ENCODE measurements at regions not wholly inside any gene's neighbourhood (a gene's known extent, or its start where the extent isn't known, plus 50 kb on each side); places are given as distances from the start of the nearest gene placed in this dataset.

DNA sequence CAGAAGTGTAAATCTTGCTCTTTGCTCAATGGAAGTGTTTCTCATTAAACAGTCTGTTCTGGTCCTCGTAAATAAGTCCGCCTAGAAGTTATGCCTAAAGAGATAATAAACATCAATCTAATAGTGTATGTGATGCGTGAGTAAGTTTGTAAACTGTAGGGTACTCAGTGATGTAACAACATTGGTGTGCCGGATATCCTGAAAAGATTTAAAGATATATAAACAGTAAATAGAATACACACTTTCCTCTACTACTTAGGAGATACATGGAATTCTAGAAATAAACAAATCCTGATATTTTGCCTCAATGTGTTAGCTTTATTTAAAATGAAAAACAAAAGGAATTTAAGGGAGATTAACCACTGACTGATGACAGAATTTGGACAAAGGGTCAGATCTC is 123.5 kb downstream of the AHR start:
- CTCF ChIA-PET: no interaction called here
- DNase-seq (ENCODE audit: extremely low spot score): no peak
- TF ChIP-seq L3MBTL2 (conservative IDR thresholded peaks at IDR 0.05) (no peak), ZNF384 (IDR thresholded peaks at IDR 0.05) (no peak), NFRKB (IDR thresholded peaks at IDR 0.05) (no peak), TARDBP (IDR thresholded peaks at IDR 0.05) (no peak)
- TF ChIP-seq, protein P1, sequence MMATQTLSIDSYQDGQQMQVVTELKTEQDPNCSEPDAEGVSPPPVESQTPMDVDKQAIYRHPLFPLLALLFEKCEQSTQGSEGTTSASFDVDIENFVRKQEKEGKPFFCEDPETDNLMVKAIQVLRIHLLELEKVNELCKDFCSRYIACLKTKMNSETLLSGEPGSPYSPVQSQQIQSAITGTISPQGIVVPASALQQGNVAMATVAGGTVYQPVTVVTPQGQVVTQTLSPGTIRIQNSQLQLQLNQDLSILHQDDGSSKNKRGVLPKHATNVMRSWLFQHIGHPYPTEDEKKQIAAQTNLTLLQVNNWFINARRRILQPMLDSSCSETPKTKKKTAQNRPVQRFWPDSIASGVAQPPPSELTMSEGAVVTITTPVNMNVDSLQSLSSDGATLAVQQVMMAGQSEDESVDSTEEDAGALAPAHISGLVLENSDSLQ (IDR thresholded peaks at IDR 0.05): peak; percentile 34
- POLR2A ChIA-PET: no interaction called here

DNA sequence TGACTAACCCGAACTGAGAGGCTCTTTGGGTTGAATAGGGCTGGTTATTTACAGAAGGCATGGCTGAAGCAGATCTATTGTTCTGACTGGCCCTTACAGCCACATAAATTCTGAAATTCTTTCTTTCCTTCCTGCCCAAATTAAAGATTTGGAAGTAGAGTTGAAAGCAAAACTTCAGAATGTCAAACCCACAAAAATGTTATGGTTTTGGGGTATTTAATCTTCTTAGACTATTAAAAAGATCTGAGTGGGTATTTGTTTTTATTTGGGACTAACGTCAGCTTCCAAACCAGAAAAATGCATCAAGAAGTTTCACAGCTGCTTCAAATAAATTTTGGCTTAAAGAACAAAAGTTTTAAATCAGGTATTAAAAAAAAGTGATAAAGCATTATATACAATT is 124.5 kb downstream of the AHR start:
- no peak for TF ChIP-seq CTBP1 (IDR thresholded peaks at IDR 0.05; ENCODE audit: borderline replicate concordance)
- no peak for TF ChIP-seq FOXK2 (IDR thresholded peaks at IDR 0.05)
- TF ChIP-seq HDGF (IDR thresholded peaks at IDR 0.05; ENCODE audit: borderline replicate concordance): no peak
- TF ChIP-seq ELF4 (IDR thresholded peaks at IDR 0.05): no peak
- no peak for TF ChIP-seq TARDBP (IDR thresholded peaks at IDR 0.05)
- no peak for TF ChIP-seq NFRKB (IDR thresholded peaks at IDR 0.05)
- no peak for TF ChIP-seq SP1 (IDR thresholded peaks at IDR 0.05)
- TF ChIP-seq ZNF384 (IDR thresholded peaks at IDR 0.05): no peak
- TF ChIP-seq SUZ12 (IDR thresholded peaks at IDR 0.05): no peak
- TF ChIP-seq, protein P1 (IDR thresholded peaks at IDR 0.05): no peak
- no peak for TF ChIP-seq L3MBTL2 (conservative IDR thresholded peaks at IDR 0.05)
- no peak for TF ChIP-seq ARNT (IDR thresholded peaks at IDR 0.05)
- TF ChIP-seq LEF1 (IDR thresholded peaks at IDR 0.05; ENCODE audit: borderline replicate concordance): no peak
- TF ChIP-seq FOXM1 (IDR thresholded peaks at IDR 0.05; ENCODE audit: borderline replicate concordance): no peak
- no peak for DNase-seq (ENCODE audit: extremely low spot score)
- POLR2A ChIA-PET: no interaction called here
- CTCF ChIA-PET: no interaction called here

GRCh38 chr7:17427924-17428323 is 129.5 kb downstream of the AHR start:
- POLR2A ChIA-PET: no interaction called here
- CTCF ChIA-PET: no interaction called here
- TF ChIP-seq TARDBP (IDR thresholded peaks at IDR 0.05) (no peak), CTBP1 (IDR thresholded peaks at IDR 0.05; ENCODE audit: borderline replicate concordance) (no peak), NFRKB (IDR thresholded peaks at IDR 0.05) (no peak), HDGF (IDR thresholded peaks at IDR 0.05; ENCODE audit: borderline replicate concordance) (no peak), L3MBTL2 (conservative IDR thresholded peaks at IDR 0.05) (no peak), BHLHE40 (IDR thresholded peaks at IDR 0.05; ENCODE audit: borderline replicate concordance) (no peak), ELF4 (IDR thresholded peaks at IDR 0.05) (no peak), FOXM1 (IDR thresholded peaks at IDR 0.05; ENCODE audit: borderline replicate concordance) (no peak), LEF1 (IDR thresholded peaks at IDR 0.05; ENCODE audit: borderline replicate concordance) (no peak)
- TF ChIP-seq, protein P1 (IDR thresholded peaks at IDR 0.05): no peak
- DNase-seq (ENCODE audit: extremely low spot score): no peak

GRCh38 chr7:17429579-17429978 is 131.1 kb downstream of the AHR start:
- POLR2A ChIA-PET: no interaction called here
- CTCF ChIA-PET: no interaction called here
- DNase-seq (ENCODE audit: extremely low spot score): no peak
- TF ChIP-seq CTBP1 (IDR thresholded peaks at IDR 0.05; ENCODE audit: borderline replicate concordance) (no peak), BHLHE40 (IDR thresholded peaks at IDR 0.05; ENCODE audit: borderline replicate concordance) (no peak), FOXA1 (IDR thresholded peaks at IDR 0.05) (no peak), TARDBP (IDR thresholded peaks at IDR 0.05) (no peak), HDGF (IDR thresholded peaks at IDR 0.05; ENCODE audit: borderline replicate concordance) (no peak), SP1 (IDR thresholded peaks at IDR 0.05) (no peak), SUZ12 (IDR thresholded peaks at IDR 0.05) (no peak), L3MBTL2 (conservative IDR thresholded peaks at IDR 0.05) (no peak), ARNT (IDR thresholded peaks at IDR 0.05) (no peak), LEF1 (IDR thresholded peaks at IDR 0.05; ENCODE audit: borderline replicate concordance) (no peak), ZNF384 (IDR thresholded peaks at IDR 0.05) (no peak), FOXM1 (IDR thresholded peaks at IDR 0.05; ENCODE audit: borderline replicate concordance) (no peak), NFRKB (IDR thresholded peaks at IDR 0.05) (no peak)
- TF ChIP-seq, protein P1 (IDR thresholded peaks at IDR 0.05): no peak

DNA sequence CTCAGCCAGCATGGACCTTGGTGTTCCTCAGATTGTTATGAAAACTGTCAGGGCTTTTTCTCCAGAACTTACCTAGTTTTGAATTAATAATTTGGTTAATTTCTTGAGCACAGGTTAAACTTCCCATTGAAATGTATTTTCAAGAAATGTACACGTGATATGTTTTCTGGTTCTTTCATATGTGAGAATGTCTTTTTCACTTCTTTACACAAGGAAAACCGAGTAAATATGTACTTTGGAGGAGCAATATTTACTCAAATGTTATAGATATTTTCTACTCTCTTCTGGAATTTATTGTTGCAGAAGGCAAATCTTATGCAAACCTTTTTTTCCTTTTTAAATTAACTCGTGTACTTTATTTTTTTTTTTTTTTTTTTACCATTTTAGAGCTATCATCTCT is 134.3 kb downstream of the AHR start:
- DNase-seq (ENCODE audit: extremely low spot score): no peak
- TF ChIP-seq HDGF (IDR thresholded peaks at IDR 0.05; ENCODE audit: borderline replicate concordance) (no peak), FOXK2 (IDR thresholded peaks at IDR 0.05) (no peak), L3MBTL2 (conservative IDR thresholded peaks at IDR 0.05) (no peak)
- CTCF ChIA-PET: no interaction called here
- POLR2A ChIA-PET: no interaction called here

- TF ChIP-seq FOXM1 (IDR thresholded peaks at IDR 0.05; ENCODE audit: borderline replicate concordance) (no peak), BHLHE40 (IDR thresholded peaks at IDR 0.05; ENCODE audit: borderline replicate concordance) (no peak), LEF1 (IDR thresholded peaks at IDR 0.05; ENCODE audit: borderline replicate concordance) (no peak), HDGF (IDR thresholded peaks at IDR 0.05; ENCODE audit: borderline replicate concordance) (no peak), ARNT (IDR thresholded peaks at IDR 0.05) (no peak), NFRKB (IDR thresholded peaks at IDR 0.05) (no peak), ELF4 (IDR thresholded peaks at IDR 0.05) (no peak), SP1 (IDR thresholded peaks at IDR 0.05) (no peak), SUZ12 (IDR thresholded peaks at IDR 0.05) (no peak), CTBP1 (IDR thresholded peaks at IDR 0.05; ENCODE audit: borderline replicate concordance) (no peak), L3MBTL2 (conservative IDR thresholded peaks at IDR 0.05) (no peak), FOXK2 (IDR thresholded peaks at IDR 0.05) (no peak), FOXA1 (IDR thresholded peaks at IDR 0.05) (no peak), ZNF384 (IDR thresholded peaks at IDR 0.05) (no peak), TARDBP (IDR thresholded peaks at IDR 0.05) (no peak)
- TF ChIP-seq, protein P1 (IDR thresholded peaks at IDR 0.05): no peak
- no peak for DNase-seq (ENCODE audit: extremely low spot score)
- CTCF ChIA-PET: no interaction called here
Observed at GRCh38 chr7:17434191-17434590, 135.7 kb downstream of the AHR start.

More at GRCh38 chr7:17434191-17434590, 135.7 kb downstream of the AHR start:
- POLR2A ChIA-PET: no interaction called here
